GM12864 (cell line): ENCODE measurements at regions not wholly inside any gene's neighbourhood (a gene's known extent, or its start where the extent isn't known, plus 50 kb on each side); places are given as distances from the start of the nearest gene placed in this dataset.

Experiments
- DNase-seq: peaks from one replicate; pipeline ENCODE4 v3.0.0-alpha.2; 2011; ENCODE audit warnings: low read depth
- H3K4me3 ChIP-seq: 2 replicates; pipeline ENCODE4 v1.5.1; 2011; ENCODE audit warnings: mild to moderate bottlenecking, low read depth, low read length, control low read depth
- CTCF ChIP-seq: IDR thresholded peaks from 2 replicates; pipeline ENCODE4 v1.5.1; 2011; ENCODE audit warnings: low read depth, mild to moderate bottlenecking, moderate library complexity, low read length, control low read depth, inconsistent platforms; ENCODE audit errors: missing control alignments

GRCh38 chr3:90221900-90222299, 1114.5 kb downstream of the EPHA3 start:
- H3K4me3 ChIP-seq, result no peak overlapping the region
- no peak for DNase-seq
- TF ChIP-seq CTCF, result no peak

- no peak for DNase-seq
- H3K4me3 ChIP-seq, result no peak overlapping the region
- TF ChIP-seq CTCF, result no peak
These were observed 1134.1 kb downstream of the EPHA3 start for GRCh38 chr3:90241481-90241880.

GRCh38 chr3:90253131-90253530, 1145.7 kb downstream of the EPHA3 start:
- TF ChIP-seq CTCF, result no peak
- no peak for DNase-seq
- no peak overlapping the region for H3K4me3 ChIP-seq

GRCh38 chr3:90261481-90262433, 1154.3 kb downstream of the EPHA3 start:
- no peak for DNase-seq
- H3K4me3 ChIP-seq, result no peak overlapping the region
- no peak for TF ChIP-seq CTCF
